NCI-H146 treated with DMSO at 0.1 percent for 48 hours (cell line): ENCODE measurements at regions not wholly inside any gene's neighbourhood (a gene's known extent, or its start where the extent isn't known, plus 50 kb on each side); places are given as distances from the start of the nearest gene placed in this dataset.

Experiments
- DNase-seq: peaks from one replicate; lab custom pipeline; 2025; ENCODE audit not compliant: unreplicated experiment; lab: John Stamatoyannopoulos, UW

- no peak for DNase-seq
Measured at GRCh38 chr13:40238761-40239160, 427.7 kb downstream of the FOXO1 start.

- DNase-seq = no peak
Measured at GRCh38 chr13:40240293-40240692, 426.1 kb downstream of the FOXO1 start.

GRCh38 chr13:40241125-40241798 lies 425.2 kb downstream of the FOXO1 start:
- no peak for DNase-seq

- DNase-seq = no peak
Measured at GRCh38 chr13:40243047-40243446, 423.4 kb downstream of the FOXO1 start.

GRCh38 chr13:40243982-40244381 lies 422.5 kb downstream of the FOXO1 start:
- no peak for DNase-seq

GRCh38 chr13:40245567-40245966 lies 420.9 kb downstream of the FOXO1 start:
- DNase-seq = no peak

GRCh38 chr13:40247845-40248244 lies 418.6 kb downstream of the FOXO1 start:
- no peak for DNase-seq

GRCh38 chr13:40251343-40252032 lies 415.0 kb downstream of the FOXO1 start:
- DNase-seq = no peak

GRCh38 chr13:40252241-40252640 lies 414.2 kb downstream of the FOXO1 start:
- no peak for DNase-seq

GRCh38 chr13:40252676-40253075 lies 413.8 kb downstream of the FOXO1 start:
- no peak for DNase-seq

GRCh38 chr13:40254394-40254793 lies 412.0 kb downstream of the FOXO1 start:
- DNase-seq = no peak

- no peak for DNase-seq
Measured at GRCh38 chr13:40255551-40255950, 410.9 kb downstream of the FOXO1 start.

- no peak for DNase-seq
Measured at GRCh38 chr13:40259899-40260298, 406.5 kb downstream of the FOXO1 start.

- no peak for DNase-seq
Measured at GRCh38 chr13:40261336-40261735, 405.1 kb downstream of the FOXO1 start.

- DNase-seq = no peak
Measured at GRCh38 chr13:40261947-40262346, 404.5 kb downstream of the FOXO1 start.

GRCh38 chr13:40269086-40269485 lies 397.4 kb downstream of the FOXO1 start:
- DNase-seq = no peak

- no peak for DNase-seq
Measured at GRCh38 chr13:40270726-40271125, 395.7 kb downstream of the FOXO1 start.

- no peak for DNase-seq
Measured at GRCh38 chr13:40271271-40271885, 395.1 kb downstream of the FOXO1 start.

GRCh38 chr13:40271931-40272775 lies 394.3 kb downstream of the FOXO1 start:
- DNase-seq = no peak

- no peak for DNase-seq
Measured at GRCh38 chr13:40272776-40273139, 393.7 kb downstream of the FOXO1 start.

GRCh38 chr13:40273253-40274025 lies 393.0 kb downstream of the FOXO1 start:
- DNase-seq = no peak
